GM23338 (cell line): ENCODE measurements at regions not wholly inside any gene's neighbourhood (a gene's known extent, or its start where the extent isn't known, plus 50 kb on each side); places are given as distances from the start of the nearest gene placed in this dataset.
"Not testable (repeated sequence)": the region's sequence is repeated elsewhere in the genome, so short reads cannot be mapped to it uniquely, and the experiment has no call there.

Experiments used
- ATAC-seq: fragments of 200-7000 bp; cut with Tn5 transposase; 3 replicates; pipeline ENCODE4 v1.9.1; 2020
- DNase-seq: peaks from one replicate; pipeline ENCODE4 v3.0.0-alpha.2; 2015; ENCODE audit warnings: low spot score
- H2AFZ ChIP-seq: fragments of 200-600 bp; sonication (generic); 2 replicates; pipeline ENCODE4 v1.8.0; 2016; ENCODE audit warnings: antibody characterized with exemption, mild to moderate bottlenecking, moderate library complexity
- H3F3A ChIP-seq: fragments of 200-600 bp; sonication (generic); replicated peaks from 2 replicates; pipeline ENCODE4 v1.8.0; 2017; ENCODE audit warnings: antibody characterized with exemption, mixed run types, low read depth
- H3K27ac ChIP-seq: fragments of 200-600 bp; sonication (generic); 2 replicates; pipeline ENCODE4 v1.6.1; 2016; ENCODE audit warnings: low read depth
- H3K27me3 ChIP-seq: fragments of 200-600 bp; sonication (generic); 2 replicates; pipeline ENCODE4 v1.8.0; 2016; ENCODE audit warnings: mild to moderate bottlenecking, mixed run types, moderate library complexity; ENCODE audit not compliant: insufficient read depth
- H3K36me3 ChIP-seq: fragments of 200-600 bp; sonication (generic); 2 replicates; pipeline ENCODE4 v1.8.0; 2016; ENCODE audit warnings: mild to moderate bottlenecking; ENCODE audit not compliant: insufficient read depth
- H3K4me1 ChIP-seq: fragments of 200-600 bp; sonication (generic); 2 replicates; pipeline ENCODE4 v1.8.0; 2016; ENCODE audit warnings: mild to moderate bottlenecking, moderate library complexity; ENCODE audit not compliant: insufficient read depth
- H3K4me2 ChIP-seq: fragments of 200-600 bp; sonication (generic); 2 replicates; pipeline ENCODE4 v1.7.1; 2017; ENCODE audit warnings: mixed run types
- H3K4me3 ChIP-seq: fragments of 200-600 bp; sonication (generic); 2 replicates; pipeline ENCODE4 v1.6.1; 2016; ENCODE audit warnings: mixed run types
- H3K79me2 ChIP-seq: fragments of 200-600 bp; sonication (generic); replicated peaks from 2 replicates; pipeline ENCODE4 v1.8.0; 2017; ENCODE audit warnings: mild to moderate bottlenecking; ENCODE audit not compliant: insufficient read depth
- H3K9me2 ChIP-seq: fragments of 200-600 bp; sonication (generic); 2 replicates; pipeline ENCODE4 v1.8.0; 2017; ENCODE audit not compliant: insufficient read depth
- H4K20me1 ChIP-seq: fragments of 200-600 bp; sonication (generic); replicated peaks from 2 replicates; pipeline ENCODE4 v1.8.0; 2017; ENCODE audit warnings: mild to moderate bottlenecking; ENCODE audit not compliant: insufficient read depth
- H3K27ac Mint-ChIP-seq: 2 replicates; pipeline ENCODE4 v1.8.0; 2020; ENCODE audit warnings: inconsistent platforms, mild to moderate bottlenecking, moderate library complexity, mixed read lengths
- H3K27me3 Mint-ChIP-seq: 3 replicates; pipeline ENCODE4 v1.8.0; 2022; ENCODE audit warnings: low read depth, mild to moderate bottlenecking, moderate library complexity, mixed read lengths, inconsistent platforms; ENCODE audit not compliant: insufficient read depth, poor library complexity
- H3K36me3 Mint-ChIP-seq: 3 replicates; pipeline ENCODE4 v1.8.0; 2021; ENCODE audit warnings: low read depth, mild to moderate bottlenecking, inconsistent platforms, moderate library complexity, mixed read lengths
- H3K4me1 Mint-ChIP-seq: 3 replicates; pipeline ENCODE4 v1.8.0; 2020; ENCODE audit warnings: mild to moderate bottlenecking, inconsistent platforms, mixed read lengths
- H3K4me3 Mint-ChIP-seq: 3 replicates; pipeline ENCODE4 v1.8.0; 2021; ENCODE audit warnings: moderate library complexity, mild to moderate bottlenecking, inconsistent platforms, mixed read lengths
- H3K9me3 Mint-ChIP-seq: 3 replicates; pipeline ENCODE4 v1.8.0; 2020; ENCODE audit warnings: moderate library complexity, mild to moderate bottlenecking, inconsistent platforms, mixed read lengths
- ZNF114 ChIP-seq: fragments of 250-450 bp; sonication (Bioruptor Pico); IDR thresholded peaks from 2 replicates; pipeline ENCODE4 v1.5.0; 2020; ENCODE audit warnings: mild to moderate bottlenecking, moderate library complexity
- TF ChIP-seq, protein P1 (sequence below): fragments of 250-450 bp; sonication (Bioruptor Pico); IDR thresholded peaks from 2 replicates; pipeline ENCODE4 v1.5.0; 2020; ENCODE audit warnings: mild to moderate bottlenecking, moderate library complexity
- TF ChIP-seq, protein P2 (sequence below): IDR thresholded peaks from 2 replicates; pipeline ENCODE4 v1.6.1; 2016; ENCODE audit warnings: antibody characterized with exemption

DNA sequence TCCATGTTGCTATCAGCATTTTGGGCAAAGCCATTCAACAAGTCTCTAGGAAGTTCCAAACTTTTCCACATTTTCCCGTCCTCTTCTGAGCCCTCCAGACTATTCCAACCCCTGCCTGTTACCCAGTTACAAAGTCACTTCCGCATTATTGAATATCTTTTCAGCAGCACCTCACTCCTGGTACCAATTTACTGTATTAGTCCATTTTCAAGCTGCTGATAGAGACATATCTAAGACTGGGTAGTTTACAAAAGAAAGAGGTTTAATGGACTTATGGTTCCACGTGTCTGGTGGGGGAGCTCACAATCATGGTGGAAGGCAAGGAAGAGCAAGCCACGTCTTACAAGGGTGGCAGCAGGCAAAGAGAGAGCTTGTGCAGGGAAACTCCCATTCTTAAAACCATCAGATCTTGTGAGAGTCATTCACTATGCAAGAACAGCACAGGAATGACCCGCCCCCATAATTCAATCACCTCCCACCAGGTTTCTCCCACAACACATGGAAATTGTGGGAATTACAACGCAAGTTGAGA is 435.6 kb upstream of the GRM7 start (continued):
- TF ChIP-seq, protein P1, sequence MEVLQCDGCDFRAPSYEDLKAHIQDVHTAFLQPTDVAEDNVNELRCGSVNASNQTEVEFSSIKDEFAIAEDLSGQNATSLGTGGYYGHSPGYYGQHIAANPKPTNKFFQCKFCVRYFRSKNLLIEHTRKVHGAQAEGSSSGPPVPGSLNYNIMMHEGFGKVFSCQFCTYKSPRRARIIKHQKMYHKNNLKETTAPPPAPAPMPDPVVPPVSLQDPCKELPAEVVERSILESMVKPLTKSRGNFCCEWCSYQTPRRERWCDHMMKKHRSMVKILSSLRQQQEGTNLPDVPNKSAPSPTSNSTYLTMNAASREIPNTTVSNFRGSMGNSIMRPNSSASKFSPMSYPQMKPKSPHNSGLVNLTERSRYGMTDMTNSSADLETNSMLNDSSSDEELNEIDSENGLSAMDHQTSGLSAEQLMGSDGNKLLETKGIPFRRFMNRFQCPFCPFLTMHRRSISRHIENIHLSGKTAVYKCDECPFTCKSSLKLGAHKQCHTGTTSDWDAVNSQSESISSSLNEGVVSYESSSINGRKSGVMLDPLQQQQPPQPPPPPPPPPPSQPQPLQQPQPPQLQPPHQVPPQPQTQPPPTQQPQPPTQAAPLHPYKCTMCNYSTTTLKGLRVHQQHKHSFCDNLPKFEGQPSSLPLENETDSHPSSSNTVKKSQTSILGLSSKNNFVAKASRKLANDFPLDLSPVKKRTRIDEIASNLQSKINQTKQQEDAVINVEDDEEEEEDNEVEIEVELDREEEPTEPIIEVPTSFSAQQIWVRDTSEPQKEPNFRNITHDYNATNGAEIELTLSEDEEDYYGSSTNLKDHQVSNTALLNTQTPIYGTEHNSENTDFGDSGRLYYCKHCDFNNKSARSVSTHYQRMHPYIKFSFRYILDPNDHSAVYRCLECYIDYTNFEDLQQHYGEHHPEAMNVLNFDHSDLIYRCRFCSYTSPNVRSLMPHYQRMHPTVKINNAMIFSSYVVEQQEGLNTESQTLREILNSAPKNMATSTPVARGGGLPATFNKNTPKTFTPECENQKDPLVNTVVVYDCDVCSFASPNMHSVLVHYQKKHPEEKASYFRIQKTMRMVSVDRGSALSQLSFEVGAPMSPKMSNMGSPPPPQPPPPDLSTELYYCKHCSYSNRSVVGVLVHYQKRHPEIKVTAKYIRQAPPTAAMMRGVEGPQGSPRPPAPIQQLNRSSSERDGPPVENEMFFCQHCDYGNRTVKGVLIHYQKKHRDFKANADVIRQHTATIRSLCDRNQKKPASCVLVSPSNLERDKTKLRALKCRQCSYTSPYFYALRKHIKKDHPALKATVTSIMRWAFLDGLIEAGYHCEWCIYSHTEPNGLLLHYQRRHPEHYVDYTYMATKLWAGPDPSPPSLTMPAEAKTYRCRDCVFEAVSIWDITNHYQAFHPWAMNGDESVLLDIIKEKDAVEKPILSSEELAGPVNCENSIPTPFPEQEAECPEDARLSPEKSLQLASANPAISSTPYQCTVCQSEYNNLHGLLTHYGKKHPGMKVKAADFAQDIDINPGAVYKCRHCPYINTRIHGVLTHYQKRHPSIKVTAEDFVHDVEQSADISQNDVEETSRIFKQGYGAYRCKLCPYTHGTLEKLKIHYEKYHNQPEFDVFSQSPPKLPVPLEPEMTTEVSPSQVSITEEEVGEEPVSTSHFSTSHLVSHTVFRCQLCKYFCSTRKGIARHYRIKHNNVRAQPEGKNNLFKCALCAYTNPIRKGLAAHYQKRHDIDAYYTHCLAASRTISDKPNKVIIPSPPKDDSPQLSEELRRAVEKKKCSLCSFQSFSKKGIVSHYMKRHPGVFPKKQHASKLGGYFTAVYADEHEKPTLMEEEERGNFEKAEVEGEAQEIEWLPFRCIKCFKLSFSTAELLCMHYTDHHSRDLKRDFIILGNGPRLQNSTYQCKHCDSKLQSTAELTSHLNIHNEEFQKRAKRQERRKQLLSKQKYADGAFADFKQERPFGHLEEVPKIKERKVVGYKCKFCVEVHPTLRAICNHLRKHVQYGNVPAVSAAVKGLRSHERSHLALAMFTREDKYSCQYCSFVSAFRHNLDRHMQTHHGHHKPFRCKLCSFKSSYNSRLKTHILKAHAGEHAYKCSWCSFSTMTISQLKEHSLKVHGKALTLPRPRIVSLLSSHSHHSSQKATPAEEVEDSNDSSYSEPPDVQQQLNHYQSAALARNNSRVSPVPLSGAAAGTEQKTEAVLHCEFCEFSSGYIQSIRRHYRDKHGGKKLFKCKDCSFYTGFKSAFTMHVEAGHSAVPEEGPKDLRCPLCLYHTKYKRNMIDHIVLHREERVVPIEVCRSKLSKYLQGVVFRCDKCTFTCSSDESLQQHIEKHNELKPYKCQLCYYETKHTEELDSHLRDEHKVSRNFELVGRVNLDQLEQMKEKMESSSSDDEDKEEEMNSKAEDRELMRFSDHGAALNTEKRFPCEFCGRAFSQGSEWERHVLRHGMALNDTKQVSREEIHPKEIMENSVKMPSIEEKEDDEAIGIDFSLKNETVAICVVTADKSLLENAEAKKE (CRISPR knock-in tag) = no peak
- TF ChIP-seq, protein P2, sequence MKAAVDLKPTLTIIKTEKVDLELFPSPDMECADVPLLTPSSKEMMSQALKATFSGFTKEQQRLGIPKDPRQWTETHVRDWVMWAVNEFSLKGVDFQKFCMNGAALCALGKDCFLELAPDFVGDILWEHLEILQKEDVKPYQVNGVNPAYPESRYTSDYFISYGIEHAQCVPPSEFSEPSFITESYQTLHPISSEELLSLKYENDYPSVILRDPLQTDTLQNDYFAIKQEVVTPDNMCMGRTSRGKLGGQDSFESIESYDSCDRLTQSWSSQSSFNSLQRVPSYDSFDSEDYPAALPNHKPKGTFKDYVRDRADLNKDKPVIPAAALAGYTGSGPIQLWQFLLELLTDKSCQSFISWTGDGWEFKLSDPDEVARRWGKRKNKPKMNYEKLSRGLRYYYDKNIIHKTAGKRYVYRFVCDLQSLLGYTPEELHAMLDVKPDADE = no peak
- no peak for TF ChIP-seq ZNF114 (CRISPR knock-in tag)

DNA sequence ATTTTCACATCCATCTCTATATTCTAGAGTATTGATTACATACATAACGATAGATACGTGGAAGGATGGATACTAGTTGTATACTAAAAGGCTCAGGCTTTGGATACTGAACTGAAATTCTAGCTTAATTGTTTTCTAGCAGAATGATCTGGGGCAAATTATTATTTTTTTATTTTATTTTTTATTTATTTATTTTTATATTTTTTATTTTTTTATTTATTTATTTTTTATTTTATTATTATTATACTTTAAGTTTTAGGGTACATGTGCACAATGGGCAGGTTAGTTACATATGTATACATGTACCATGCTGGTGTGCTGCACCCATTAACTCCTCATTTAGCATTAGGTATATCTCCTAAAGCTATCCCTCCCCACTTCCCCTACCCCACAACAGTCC is 432.6 kb upstream of the GRM7 start:
- H4K20me1 ChIP-seq, H3K79me2 ChIP-seq, H3K27me3 Mint-ChIP-seq, H3K9me2 ChIP-seq, H3K4me1 ChIP-seq, H2AFZ ChIP-seq, H3K4me2 ChIP-seq, H3K27me3 ChIP-seq, H3F3A ChIP-seq, H3K4me3 ChIP-seq, ATAC-seq, H3K27ac Mint-ChIP-seq, H3K27ac ChIP-seq, DNase-seq, H3K4me1 Mint-ChIP-seq, H3K4me3 Mint-ChIP-seq: not testable (repeated sequence)
- peaks cover 27% of the 10 kb centered on the region for H3K36me3 Mint-ChIP-seq
- peaks cover 81% of the 10 kb centered on the region for H3K9me3 Mint-ChIP-seq
- H3K36me3 ChIP-seq = peaks cover 12% of the 10 kb centered on the region
